Endothelial cell (in vitro differentiated cells): ENCODE measurements at regions not wholly inside any gene's neighbourhood (a gene's known extent, or its start where the extent isn't known, plus 50 kb on each side); places are given as distances from the start of the nearest gene placed in this dataset.

Source experiments
- DNase-seq: peaks from one replicate; pipeline ENCODE4 v3.0.0; 2021; ENCODE audit warnings: low spot score
- H3K27ac Mint-ChIP-seq: one replicate; pipeline ENCODE4 v1.8.0; 2021; ENCODE audit warnings: mixed read lengths, inconsistent platforms; ENCODE audit not compliant: unreplicated experiment
- H3K27me3 Mint-ChIP-seq: one replicate; pipeline ENCODE4 v1.8.0; 2021; ENCODE audit warnings: mild to moderate bottlenecking, moderate library complexity, mixed read lengths, inconsistent platforms; ENCODE audit not compliant: unreplicated experiment
- H3K36me3 Mint-ChIP-seq: one replicate; pipeline ENCODE4 v1.8.0; 2021; ENCODE audit warnings: mild to moderate bottlenecking, low read depth, mixed read lengths, inconsistent platforms; ENCODE audit not compliant: unreplicated experiment
- H3K4me1 Mint-ChIP-seq: one replicate; pipeline ENCODE4 v1.8.0; 2021; ENCODE audit warnings: mild to moderate bottlenecking, mixed read lengths, inconsistent platforms; ENCODE audit not compliant: unreplicated experiment
- H3K4me3 Mint-ChIP-seq: one replicate; pipeline ENCODE4 v1.8.0; 2021; ENCODE audit warnings: mild to moderate bottlenecking, mixed read lengths, inconsistent platforms; ENCODE audit not compliant: unreplicated experiment
- H3K9me3 Mint-ChIP-seq: one replicate; pipeline ENCODE4 v1.8.0; 2021; ENCODE audit warnings: mixed read lengths, inconsistent platforms; ENCODE audit not compliant: unreplicated experiment
- CTCF ChIP-seq: fragments of 200-600 bp; sonication (generic); IDR thresholded peaks from one replicate; pipeline ENCODE4 v1.5.0; 2021; ENCODE audit warnings: antibody characterized with exemption; ENCODE audit not compliant: unreplicated experiment

DNA sequence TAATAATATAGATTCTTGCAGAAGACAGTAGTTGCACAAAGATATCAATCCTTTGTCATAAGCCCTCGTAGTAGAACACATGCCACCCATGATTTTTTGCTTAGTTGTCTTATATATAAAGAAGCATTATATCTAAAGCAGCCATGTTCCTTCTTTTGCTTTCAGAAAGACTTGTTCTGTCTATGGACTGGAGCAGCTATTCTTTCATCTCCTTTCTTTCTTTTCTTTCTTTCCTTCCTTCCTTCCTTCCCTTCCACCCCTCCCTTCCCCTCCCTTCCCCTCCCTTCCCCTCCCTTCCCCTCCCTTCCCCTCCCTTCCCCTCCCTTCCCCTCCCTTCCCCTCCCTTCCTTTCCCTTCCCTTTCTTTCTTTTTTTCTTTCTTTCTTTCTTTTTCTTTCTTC, 104.0 kb upstream of the HS3ST4 start:
- Mint-ChIP-seq H3K27ac (no peak overlapping the region), H3K4me1 (no peaks in the 10 kb centered on the region), H3K36me3 (no peaks in the 10 kb centered on the region), H3K9me3 (no peaks in the 10 kb centered on the region), H3K4me3 (no peak overlapping the region), H3K27me3 (peaks cover 1% of the 10 kb centered on the region)
- no peak for DNase-seq
- TF ChIP-seq CTCF: no peak

- H3K27ac Mint-ChIP-seq: no peak overlapping the region
- no peak for DNase-seq
- no peaks in the 10 kb centered on the region for H3K4me1 Mint-ChIP-seq
- no peak overlapping the region for H3K4me3 Mint-ChIP-seq
- peaks cover 1% of the 10 kb centered on the region for H3K27me3 Mint-ChIP-seq
- H3K36me3 Mint-ChIP-seq: no peaks in the 10 kb centered on the region
- TF ChIP-seq CTCF: no peak
- peaks cover 3% of the 10 kb centered on the region for H3K9me3 Mint-ChIP-seq
These were observed 104.9 kb upstream of the HS3ST4 start for GRCh38 chr16:25586826-25587225.

GRCh38 chr16:25585526-25585925, 106.2 kb upstream of the HS3ST4 start:
- no peak for TF ChIP-seq CTCF
- H3K4me1 Mint-ChIP-seq: no peaks in the 10 kb centered on the region
- H3K27ac Mint-ChIP-seq: no peak overlapping the region
- no peak overlapping the region for H3K4me3 Mint-ChIP-seq
- peaks cover 1% of the 10 kb centered on the region for H3K27me3 Mint-ChIP-seq
- no peaks in the 10 kb centered on the region for H3K36me3 Mint-ChIP-seq
- H3K9me3 Mint-ChIP-seq: peaks cover 4% of the 10 kb centered on the region
- DNase-seq: no peak

- H3K27me3 Mint-ChIP-seq: peaks cover 4% of the 10 kb centered on the region
- no peak for TF ChIP-seq CTCF
- peaks cover 4% of the 10 kb centered on the region for H3K9me3 Mint-ChIP-seq
- no peaks in the 10 kb centered on the region for H3K4me1 Mint-ChIP-seq
- no peaks in the 10 kb centered on the region for H3K36me3 Mint-ChIP-seq
- no peak for DNase-seq
- no peak overlapping the region for H3K27ac Mint-ChIP-seq
- no peak overlapping the region for H3K4me3 Mint-ChIP-seq
These were observed 111.7 kb upstream of the HS3ST4 start for GRCh38 chr16:25580041-25580440.

DNA sequence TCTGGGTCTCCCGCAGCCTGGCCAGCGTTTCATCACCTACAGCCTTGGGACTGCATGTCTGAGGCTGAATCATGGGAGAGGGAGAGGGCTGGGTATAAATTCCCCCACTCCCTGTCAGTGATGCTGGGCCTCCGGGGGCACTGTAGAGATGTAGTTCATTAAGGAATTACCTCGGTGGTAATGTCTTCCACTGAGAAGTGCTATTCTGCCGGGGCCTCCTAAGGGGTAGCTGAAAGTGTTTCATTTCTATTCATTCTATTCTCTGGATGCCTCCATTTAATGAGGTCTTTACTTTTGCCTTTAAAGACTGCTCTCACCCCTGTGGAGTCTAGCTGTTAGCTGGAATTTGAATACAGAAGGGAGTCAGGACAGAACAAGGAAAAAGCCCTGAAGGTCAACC, 116.4 kb upstream of the HS3ST4 start:
- Mint-ChIP-seq H3K27me3 (peaks cover 5% of the 10 kb centered on the region), H3K4me1 (no peaks in the 10 kb centered on the region), H3K36me3 (no peaks in the 10 kb centered on the region), H3K9me3 (no peaks in the 10 kb centered on the region), H3K4me3 (no peak overlapping the region), H3K27ac (no peak overlapping the region)
- no peak for DNase-seq
- TF ChIP-seq CTCF: no peak
